ENCODE measurements at regions not wholly inside any gene's neighbourhood (a gene's known extent, or its start where the extent isn't known, plus 50 kb on each side); places are given as distances from the start of the nearest gene placed in this dataset.

GRCh38 chr5:120084543-120084870 lies 379.6 kb upstream of the PRR16 start:
- Histone ChIP-seq H3K4me3 (replicated peaks; ENCODE audit: low read depth, low read length) (no peak overlapping the region), H3K27me3 (replicated peaks; ENCODE audit: control insufficient read depth, insufficient read depth, low read length) (no peaks in the 10 kb centered on the region), H3K36me3 (ENCODE audit: control insufficient read depth, insufficient read depth, low read length) (no peaks in the 10 kb centered on the region)
- TF ChIP-seq, protein P1, sequence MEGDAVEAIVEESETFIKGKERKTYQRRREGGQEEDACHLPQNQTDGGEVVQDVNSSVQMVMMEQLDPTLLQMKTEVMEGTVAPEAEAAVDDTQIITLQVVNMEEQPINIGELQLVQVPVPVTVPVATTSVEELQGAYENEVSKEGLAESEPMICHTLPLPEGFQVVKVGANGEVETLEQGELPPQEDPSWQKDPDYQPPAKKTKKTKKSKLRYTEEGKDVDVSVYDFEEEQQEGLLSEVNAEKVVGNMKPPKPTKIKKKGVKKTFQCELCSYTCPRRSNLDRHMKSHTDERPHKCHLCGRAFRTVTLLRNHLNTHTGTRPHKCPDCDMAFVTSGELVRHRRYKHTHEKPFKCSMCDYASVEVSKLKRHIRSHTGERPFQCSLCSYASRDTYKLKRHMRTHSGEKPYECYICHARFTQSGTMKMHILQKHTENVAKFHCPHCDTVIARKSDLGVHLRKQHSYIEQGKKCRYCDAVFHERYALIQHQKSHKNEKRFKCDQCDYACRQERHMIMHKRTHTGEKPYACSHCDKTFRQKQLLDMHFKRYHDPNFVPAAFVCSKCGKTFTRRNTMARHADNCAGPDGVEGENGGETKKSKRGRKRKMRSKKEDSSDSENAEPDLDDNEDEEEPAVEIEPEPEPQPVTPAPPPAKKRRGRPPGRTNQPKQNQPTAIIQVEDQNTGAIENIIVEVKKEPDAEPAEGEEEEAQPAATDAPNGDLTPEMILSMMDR (IDR thresholded peaks at IDR 0.05; ENCODE audit: insufficient read depth, low read length, poor library complexity, severe bottlenecking) = no peak
- DNase-seq (ENCODE audit: extremely low read depth, insufficient read length) = no peak

DNA sequence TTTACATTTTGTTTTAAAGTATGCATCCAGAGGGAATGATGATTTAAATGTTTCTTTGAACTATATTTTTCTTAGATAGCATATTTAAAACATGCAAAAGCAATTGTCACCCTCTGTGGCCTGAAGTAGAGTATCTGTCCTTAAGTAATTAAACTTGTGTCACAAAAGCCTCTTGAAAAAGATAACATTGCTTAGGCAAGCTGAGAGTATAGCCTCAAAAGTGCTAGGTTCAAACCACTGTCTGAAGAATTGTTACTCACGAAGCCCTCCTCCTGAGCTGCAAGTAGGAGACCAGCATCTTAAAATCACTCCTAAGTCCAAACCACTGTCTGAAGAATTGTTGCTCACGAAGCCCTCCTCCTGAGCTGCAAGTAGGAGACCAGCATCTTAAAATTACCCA lies 378.0 kb upstream of the PRR16 start:
- Histone ChIP-seq H3K36me3 (ENCODE audit: control insufficient read depth, insufficient read depth, low read length) (no peaks in the 10 kb centered on the region), H3K27me3 (replicated peaks; ENCODE audit: control insufficient read depth, insufficient read depth, low read length) (no peaks in the 10 kb centered on the region), H3K4me3 (replicated peaks; ENCODE audit: low read depth, low read length) (no peak overlapping the region)
- TF ChIP-seq, protein P1 (IDR thresholded peaks at IDR 0.05; ENCODE audit: insufficient read depth, low read length, poor library complexity, severe bottlenecking) = no peak
- DNase-seq (ENCODE audit: extremely low read depth, insufficient read length) = no peak

- no peaks in the 10 kb centered on the region for H3K27me3 ChIP-seq (replicated peaks; ENCODE audit: control insufficient read depth, insufficient read depth, low read length)
- DNase-seq (ENCODE audit: extremely low read depth, insufficient read length) = no peak
- TF ChIP-seq, protein P1 (IDR thresholded peaks at IDR 0.05; ENCODE audit: insufficient read depth, low read length, poor library complexity, severe bottlenecking) = no peak
- no peaks in the 10 kb centered on the region for H3K36me3 ChIP-seq (ENCODE audit: control insufficient read depth, insufficient read depth, low read length)
- H3K4me3 ChIP-seq (replicated peaks; ENCODE audit: low read depth, low read length) = no peak overlapping the region
Measured at GRCh38 chr5:120088412-120088811, 375.7 kb upstream of the PRR16 start.

- Histone ChIP-seq H3K4me3 (replicated peaks; ENCODE audit: low read depth, low read length) (no peak overlapping the region), H3K36me3 (ENCODE audit: control insufficient read depth, insufficient read depth, low read length) (no peaks in the 10 kb centered on the region), H3K27me3 (replicated peaks; ENCODE audit: control insufficient read depth, insufficient read depth, low read length) (no peaks in the 10 kb centered on the region)
- no peak for DNase-seq (ENCODE audit: extremely low read depth, insufficient read length)
- TF ChIP-seq, protein P1 (IDR thresholded peaks at IDR 0.05; ENCODE audit: insufficient read depth, low read length, poor library complexity, severe bottlenecking) = no peak
Measured at GRCh38 chr5:120088836-120089235, 375.3 kb upstream of the PRR16 start.

DNA sequence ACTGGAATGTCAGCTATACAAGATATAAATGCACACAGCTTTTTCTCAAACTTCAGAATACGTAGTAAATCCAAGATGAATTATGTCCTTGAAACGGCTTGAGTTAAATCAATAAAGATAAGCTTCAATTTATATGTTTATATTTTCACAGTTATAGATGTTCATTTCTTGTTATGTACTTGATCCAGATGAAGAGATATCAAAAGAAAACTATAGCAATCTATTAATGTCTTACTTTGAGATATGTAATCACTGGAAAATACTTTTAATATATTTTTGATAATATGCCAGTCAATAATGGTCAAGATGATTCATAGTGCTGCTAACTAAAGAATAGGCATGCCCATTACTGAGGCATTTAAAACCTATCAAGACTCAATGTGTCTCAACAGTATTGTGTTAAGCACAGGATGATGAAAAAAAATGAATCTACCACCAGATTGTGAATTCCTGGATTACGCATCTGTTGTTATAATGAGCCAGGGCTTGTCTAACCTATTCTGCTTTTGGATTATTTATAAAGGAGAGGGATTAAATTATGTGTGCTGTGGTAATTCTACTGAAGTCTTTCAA lies 372.6 kb upstream of the PRR16 start:
- Histone ChIP-seq H3K4me3 (replicated peaks; ENCODE audit: low read depth, low read length) (no peak overlapping the region), H3K27me3 (replicated peaks; ENCODE audit: control insufficient read depth, insufficient read depth, low read length) (no peaks in the 10 kb centered on the region), H3K36me3 (ENCODE audit: control insufficient read depth, insufficient read depth, low read length) (no peaks in the 10 kb centered on the region)
- TF ChIP-seq, protein P1 (IDR thresholded peaks at IDR 0.05; ENCODE audit: insufficient read depth, low read length, poor library complexity, severe bottlenecking) = no peak
- DNase-seq (ENCODE audit: extremely low read depth, insufficient read length) = no peak

- TF ChIP-seq, protein P1 (IDR thresholded peaks at IDR 0.05; ENCODE audit: insufficient read depth, low read length, poor library complexity, severe bottlenecking) = no peak
- Histone ChIP-seq H3K4me3 (replicated peaks; ENCODE audit: low read depth, low read length) (no peak overlapping the region), H3K36me3 (ENCODE audit: control insufficient read depth, insufficient read depth, low read length) (no peaks in the 10 kb centered on the region), H3K27me3 (replicated peaks; ENCODE audit: control insufficient read depth, insufficient read depth, low read length) (no peaks in the 10 kb centered on the region)
- no peak for DNase-seq (ENCODE audit: extremely low read depth, insufficient read length)
Measured at GRCh38 chr5:120092649-120093048, 371.5 kb upstream of the PRR16 start.

Data from GM06990 (cell line).